HL-60 (cell line): ENCODE measurements at regions not wholly inside any gene's neighbourhood (a gene's known extent, or its start where the extent isn't known, plus 50 kb on each side); places are given as distances from the start of the nearest gene placed in this dataset.

ENCODE experiments used
- DNase-seq, 2 experiments: peaks; one replicate each; pipeline ENCODE4 v3.0.0-alpha.2; 2010 to 2020; ENCODE audit warnings: low read depth in 1 of 2, low spot score in 1 of 2
- H3K27ac ChIP-seq: fragments of 250-450 bp; sonication (Bioruptor Pico); replicated peaks from 2 replicates; pipeline ENCODE4 v1.5.1; 2020; ENCODE audit warnings: mild to moderate bottlenecking, moderate library complexity
- H3K27me3 ChIP-seq: fragments of 250-450 bp; sonication (Bioruptor Pico); 2 replicates; pipeline ENCODE4 v1.5.1; 2021; ENCODE audit warnings: mild to moderate bottlenecking, moderate library complexity; ENCODE audit not compliant: insufficient read depth, poor library complexity, severe bottlenecking
- H3K4me3 ChIP-seq: replicated peaks from 2 replicates; pipeline ENCODE4 v1.5.1; 2011; ENCODE audit warnings: mild to moderate bottlenecking, control low read depth, low read length; ENCODE audit not compliant: insufficient read depth
- CTCF ChIP-seq: IDR thresholded peaks from one replicate; pipeline ENCODE4 v1.5.1; 2011; ENCODE audit warnings: low read length, control low read depth, inconsistent platforms; ENCODE audit not compliant: insufficient read depth
- GABPA ChIP-seq: IDR thresholded peaks from 2 replicates; pipeline ENCODE4 v1.6.1; 2012; ENCODE audit warnings: low read depth
- POLR2AphosphoS5 ChIP-seq: IDR thresholded peaks from 2 replicates; pipeline ENCODE4 v1.6.1; 2012; ENCODE audit warnings: low read depth
- REST ChIP-seq: IDR thresholded peaks from 2 replicates; pipeline ENCODE4 v1.6.1; 2012; ENCODE audit warnings: low read depth; ENCODE audit not compliant: insufficient replicate concordance
- SPI1 ChIP-seq: IDR thresholded peaks from 2 replicates; pipeline ENCODE4 v1.6.1; 2012; ENCODE audit warnings: low read depth, mild to moderate bottlenecking, borderline replicate concordance

GRCh38 chr5:175381130-175381529 is 62.9 kb downstream of the DRD1 start:
- H3K4me3 ChIP-seq: no peak overlapping the region
- peaks cover 4% of the 10 kb centered on the region for H3K27me3 ChIP-seq
- DNase-seq: no peak
- H3K27ac ChIP-seq: no peak overlapping the region
- no peak for TF ChIP-seq SPI1
- TF ChIP-seq REST: no peak
- no peak for TF ChIP-seq POLR2AphosphoS5
- TF ChIP-seq GABPA: no peak
- TF ChIP-seq CTCF: no peak

GRCh38 chr5:175380701-175381100 is 63.3 kb downstream of the DRD1 start:
- Histone ChIP-seq H3K27ac (no peak overlapping the region), H3K27me3 (peaks cover 4% of the 10 kb centered on the region), H3K4me3 (no peak overlapping the region)
- no peak for TF ChIP-seq CTCF
- TF ChIP-seq POLR2AphosphoS5: no peak
- TF ChIP-seq SPI1: no peak
- no peak for TF ChIP-seq REST
- no peak for TF ChIP-seq GABPA
- no peak for DNase-seq

GRCh38 chr5:175379867-175380266 is 64.1 kb downstream of the DRD1 start:
- no peak for DNase-seq
- no peak overlapping the region for H3K4me3 ChIP-seq
- H3K27ac ChIP-seq: no peak overlapping the region
- TF ChIP-seq GABPA (no peak), REST (no peak), CTCF (no peak), SPI1 (no peak), POLR2AphosphoS5 (no peak)
- peaks cover 4% of the 10 kb centered on the region for H3K27me3 ChIP-seq
